Hepatocyte (in vitro differentiated cells): ENCODE measurements at regions not wholly inside any gene's neighbourhood (a gene's known extent, or its start where the extent isn't known, plus 50 kb on each side); places are given as distances from the start of the nearest gene placed in this dataset.

Experiments
- CTCF ChIP-seq: fragments of 200-600 bp; sonication (generic); IDR thresholded peaks from 2 replicates; pipeline ENCODE4 v1.5.1; 2016; ENCODE audit warnings: antibody characterized with exemption, mild to moderate bottlenecking; ENCODE audit not compliant: poor library complexity
- EZH2 ChIP-seq: fragments of 200-600 bp; sonication (generic); IDR thresholded peaks from 2 replicates; pipeline ENCODE4 v1.6.1; 2016; ENCODE audit warnings: antibody characterized with exemption, mild to moderate bottlenecking, borderline replicate concordance
- EZH2phosphoT487 ChIP-seq: fragments of 200-600 bp; sonication (generic); IDR thresholded peaks from one replicate; pipeline ENCODE4 v1.6.1; 2018; ENCODE audit warnings: antibody characterized with exemption, mild to moderate bottlenecking, low read depth, moderate library complexity; ENCODE audit not compliant: unreplicated experiment, severe bottlenecking

GRCh38 chr1:5681654-5682053, 310.6 kb downstream of the NPHP4 start:
- TF ChIP-seq CTCF, result no peak
- TF ChIP-seq EZH2, result no peak
- TF ChIP-seq EZH2phosphoT487, result no peak
